WERI-Rb-1 (cell line): ENCODE measurements at regions not wholly inside any gene's neighbourhood (a gene's known extent, or its start where the extent isn't known, plus 50 kb on each side); places are given as distances from the start of the nearest gene placed in this dataset.

ENCODE experiments used
- DNase-seq: peaks from one replicate; pipeline ENCODE4 v3.0.0-alpha.2; 2020
- H3K27ac ChIP-seq: fragments of 250-450 bp; sonication (Bioruptor Pico); 2 replicates; pipeline ENCODE4 v1.5.1; 2020; ENCODE audit warnings: mild to moderate bottlenecking, moderate library complexity
- H3K27me3 ChIP-seq: fragments of 250-450 bp; sonication (Bioruptor Pico); 2 replicates; pipeline ENCODE4 v1.5.1; 2021; ENCODE audit warnings: mild to moderate bottlenecking, low read depth, moderate library complexity; ENCODE audit not compliant: insufficient read depth, severe bottlenecking
- H3K36me3 ChIP-seq: fragments of 250-450 bp; sonication (Bioruptor Pico); 2 replicates; pipeline ENCODE4 v1.5.1; 2020; ENCODE audit warnings: mild to moderate bottlenecking, moderate library complexity
- H3K4me3 ChIP-seq: 2 replicates; pipeline ENCODE4 v1.5.1; 2011; ENCODE audit warnings: low read depth, mild to moderate bottlenecking, control low read depth, low read length
- H3K9me3 ChIP-seq: fragments of 250-450 bp; sonication (Bioruptor Pico); 2 replicates; pipeline ENCODE4 v1.5.1; 2021; ENCODE audit warnings: mild to moderate bottlenecking, moderate library complexity; ENCODE audit not compliant: severe bottlenecking
- CTCF ChIP-seq: IDR thresholded peaks from 2 replicates; pipeline ENCODE4 v1.5.1; 2011; ENCODE audit warnings: low read depth, mild to moderate bottlenecking, control low read depth, inconsistent platforms, low read length

- no peaks in the 10 kb centered on the region for H3K36me3 ChIP-seq
- TF ChIP-seq CTCF: no peak
- H3K4me3 ChIP-seq: no peak overlapping the region
- H3K27ac ChIP-seq: no peak overlapping the region
- H3K9me3 ChIP-seq: no peaks in the 10 kb centered on the region
- no peaks in the 10 kb centered on the region for H3K27me3 ChIP-seq
- DNase-seq: no peak
Observed at GRCh38 chr1:194821091-194821490, 1634.7 kb upstream of the B3GALT2 start.

GRCh38 chr1:194818674-194819073 lies 1632.3 kb upstream of the B3GALT2 start:
- Histone ChIP-seq H3K27ac (no peak overlapping the region), H3K27me3 (no peaks in the 10 kb centered on the region), H3K4me3 (no peak overlapping the region), H3K36me3 (no peaks in the 10 kb centered on the region), H3K9me3 (no peaks in the 10 kb centered on the region)
- TF ChIP-seq CTCF: no peak
- no peak for DNase-seq

- no peak for TF ChIP-seq CTCF
- Histone ChIP-seq H3K9me3 (no peaks in the 10 kb centered on the region), H3K27me3 (no peaks in the 10 kb centered on the region), H3K36me3 (no peaks in the 10 kb centered on the region), H3K4me3 (no peak overlapping the region), H3K27ac (no peak overlapping the region)
- no peak for DNase-seq
Observed at GRCh38 chr1:194816859-194817258, 1630.4 kb upstream of the B3GALT2 start.

- no peak for DNase-seq
- H3K9me3 ChIP-seq: no peaks in the 10 kb centered on the region
- no peak for TF ChIP-seq CTCF
- H3K36me3 ChIP-seq: no peaks in the 10 kb centered on the region
- no peaks in the 10 kb centered on the region for H3K27me3 ChIP-seq
- no peak overlapping the region for H3K27ac ChIP-seq
- no peak overlapping the region for H3K4me3 ChIP-seq
Observed at GRCh38 chr1:194813096-194813495, 1626.7 kb upstream of the B3GALT2 start.

GRCh38 chr1:194809665-194810064 lies 1623.3 kb upstream of the B3GALT2 start:
- no peaks in the 10 kb centered on the region for H3K9me3 ChIP-seq
- DNase-seq: no peak
- H3K27ac ChIP-seq: no peak overlapping the region
- no peak overlapping the region for H3K4me3 ChIP-seq
- TF ChIP-seq CTCF: no peak
- no peaks in the 10 kb centered on the region for H3K27me3 ChIP-seq
- no peaks in the 10 kb centered on the region for H3K36me3 ChIP-seq

- no peak for TF ChIP-seq CTCF
- H3K36me3 ChIP-seq: no peaks in the 10 kb centered on the region
- no peaks in the 10 kb centered on the region for H3K27me3 ChIP-seq
- DNase-seq: no peak
- no peaks in the 10 kb centered on the region for H3K9me3 ChIP-seq
- no peak overlapping the region for H3K4me3 ChIP-seq
- H3K27ac ChIP-seq: no peak overlapping the region
Observed at GRCh38 chr1:194809215-194809614, 1622.8 kb upstream of the B3GALT2 start.
